Astrocyte of the cerebellum (primary cell): ENCODE measurements at regions not wholly inside any gene's neighbourhood (a gene's known extent, or its start where the extent isn't known, plus 50 kb on each side); places are given as distances from the start of the nearest gene placed in this dataset.
"Not testable (repeated sequence)": the region's sequence is repeated elsewhere in the genome, so short reads cannot be mapped to it uniquely, and the experiment has no call there.

Source experiments
- DNase-seq: peaks from one replicate; pipeline ENCODE4 v3.0.0-alpha.2; 2011; ENCODE audit warnings: low read depth
- H3K4me3 ChIP-seq: 2 replicates; pipeline ENCODE4 v1.5.1; 2011; ENCODE audit warnings: mild to moderate bottlenecking, low read depth, low read length, moderate library complexity
- CTCF ChIP-seq: IDR thresholded peaks from 2 replicates; pipeline ENCODE4 v1.5.1; 2012; ENCODE audit warnings: low read length, low read depth, moderate library complexity, mild to moderate bottlenecking; ENCODE audit errors: missing control alignments
- in situ Hi-C: cut with HindIII; loops from 2 replicates; pipeline ENCODE4 v1.10.0; 2017; ENCODE audit warnings: low sequenced_read_pairs

- no peak for TF ChIP-seq CTCF
- no peak for DNase-seq
- H3K4me3 ChIP-seq: no peak overlapping the region
- in situ Hi-C loops: loop anchor here (25.0 kb wide), 2 partner anchors 103 to 353 kb away; partner anchors contain the start of gene MFGE8
Observed at GRCh38 chr15:89015412-89016097, 72.7 kb upstream of the ABHD2 start.

- in situ Hi-C loops: loop anchor here (25.0 kb wide), 2 partner anchors 104 to 354 kb away; partner anchors contain the start of gene MFGE8
- no peak for DNase-seq
- H3K4me3 ChIP-seq: no peak overlapping the region
- TF ChIP-seq CTCF: no peak
Observed at GRCh38 chr15:89016549-89017041, 71.7 kb upstream of the ABHD2 start.

GRCh38 chr15:89017370-89018066 lies 70.7 kb upstream of the ABHD2 start:
- DNase-seq: peak; percentile 54
- H3K4me3 ChIP-seq: peak overlapping the region; percentile 24
- in situ Hi-C loops: loop anchor here (25.0 kb wide), 2 partner anchors 105 to 355 kb away; partner anchors contain the start of gene MFGE8
- TF ChIP-seq CTCF: peak; percentile 89

- TF ChIP-seq CTCF: no peak
- H3K4me3 ChIP-seq: no peak overlapping the region
- no peak for DNase-seq
- in situ Hi-C loops: loop anchor here (25.0 kb wide), 2 partner anchors 106 to 356 kb away; partner anchors contain the start of gene MFGE8
Observed at GRCh38 chr15:89018207-89018606, 70.0 kb upstream of the ABHD2 start.

- DNase-seq: no peak
- in situ Hi-C loops: loop anchor here (25.0 kb wide), 2 partner anchors 107 to 357 kb away; partner anchors contain the start of gene MFGE8
- no peak overlapping the region for H3K4me3 ChIP-seq
- no peak for TF ChIP-seq CTCF
Observed at GRCh38 chr15:89019436-89019835, 68.8 kb upstream of the ABHD2 start.

- TF ChIP-seq CTCF: no peak
Observed at GRCh38 chr15:89021224-89021623, 67.0 kb upstream of the ABHD2 start.

GRCh38 chr15:89021886-89022285 lies 66.4 kb upstream of the ABHD2 start:
- DNase-seq, H3K4me3 ChIP-seq: not testable (repeated sequence)
- in situ Hi-C loops: loop anchor here (25.0 kb wide), 2 partner anchors 110 to 360 kb away; partner anchors contain the start of gene MFGE8

More at GRCh38 chr15:89021224-89021623, 67.0 kb upstream of the ABHD2 start:
- in situ Hi-C loops: loop anchor here (25.0 kb wide), 2 partner anchors 109 to 359 kb away; partner anchors contain the start of gene MFGE8
- no peak overlapping the region for H3K4me3 ChIP-seq
- DNase-seq: no peak
